GM19025 (cell line): ENCODE measurements at regions not wholly inside any gene's neighbourhood (a gene's known extent, or its start where the extent isn't known, plus 50 kb on each side); places are given as distances from the start of the nearest gene placed in this dataset.

Experiments
- ATAC-seq: cut with Tn5 transposase; IDR thresholded peaks from one replicate; pipeline ENCODE4 v1.9.1; 2021; ENCODE audit warnings: mild to moderate bottlenecking, low read depth, moderate library complexity; ENCODE audit not compliant: unreplicated experiment

GRCh38 chr16:66267292-66268014, 99.0 kb upstream of the CDH5 start:
- ATAC-seq = no peak

GRCh38 chr16:66266436-66267291, 99.8 kb upstream of the CDH5 start:
- no peak for ATAC-seq

- ATAC-seq = no peak
These were observed 100.8 kb upstream of the CDH5 start for GRCh38 chr16:66265556-66266141.

GRCh38 chr16:66265048-66265415, 101.5 kb upstream of the CDH5 start:
- ATAC-seq = no peak

GRCh38 chr16:66264311-66265047, 102.0 kb upstream of the CDH5 start:
- ATAC-seq = no peak

GRCh38 chr16:66263973-66264310, 102.5 kb upstream of the CDH5 start:
- no peak for ATAC-seq

- no peak for ATAC-seq
These were observed 103.1 kb upstream of the CDH5 start for GRCh38 chr16:66263168-66263972.

- ATAC-seq = no peak
These were observed 104.0 kb upstream of the CDH5 start for GRCh38 chr16:66262253-66263167.

GRCh38 chr16:66261826-66262225, 104.7 kb upstream of the CDH5 start:
- no peak for ATAC-seq

- ATAC-seq = no peak
These were observed 105.8 kb upstream of the CDH5 start for GRCh38 chr16:66260522-66261254.

- ATAC-seq = no peak
These were observed 107.3 kb upstream of the CDH5 start for GRCh38 chr16:66258916-66259845.

- no peak for ATAC-seq
These were observed 109.6 kb upstream of the CDH5 start for GRCh38 chr16:66256919-66257318.

GRCh38 chr16:66255647-66256046, 110.8 kb upstream of the CDH5 start:
- no peak for ATAC-seq

- ATAC-seq = no peak
These were observed 111.7 kb upstream of the CDH5 start for GRCh38 chr16:66254751-66255150.

GRCh38 chr16:66254106-66254505, 112.4 kb upstream of the CDH5 start:
- no peak for ATAC-seq

- ATAC-seq = no peak
These were observed 114.9 kb upstream of the CDH5 start for GRCh38 chr16:66251476-66252160.
